ENCODE measurements at regions not wholly inside any gene's neighbourhood (a gene's known extent, or its start where the extent isn't known, plus 50 kb on each side); places are given as distances from the start of the nearest gene placed in this dataset.

- no peaks in the 10 kb centered on the region for H3K4me1 ChIP-seq (ENCODE audit: control insufficient read depth, extremely low read depth, insufficient read depth, low read length)
- no peak for FAIRE-seq
- no peak for TF ChIP-seq EZH2 (IDR thresholded peaks at IDR 0.05; ENCODE audit: low read length)
- TF ChIP-seq, protein P1, sequence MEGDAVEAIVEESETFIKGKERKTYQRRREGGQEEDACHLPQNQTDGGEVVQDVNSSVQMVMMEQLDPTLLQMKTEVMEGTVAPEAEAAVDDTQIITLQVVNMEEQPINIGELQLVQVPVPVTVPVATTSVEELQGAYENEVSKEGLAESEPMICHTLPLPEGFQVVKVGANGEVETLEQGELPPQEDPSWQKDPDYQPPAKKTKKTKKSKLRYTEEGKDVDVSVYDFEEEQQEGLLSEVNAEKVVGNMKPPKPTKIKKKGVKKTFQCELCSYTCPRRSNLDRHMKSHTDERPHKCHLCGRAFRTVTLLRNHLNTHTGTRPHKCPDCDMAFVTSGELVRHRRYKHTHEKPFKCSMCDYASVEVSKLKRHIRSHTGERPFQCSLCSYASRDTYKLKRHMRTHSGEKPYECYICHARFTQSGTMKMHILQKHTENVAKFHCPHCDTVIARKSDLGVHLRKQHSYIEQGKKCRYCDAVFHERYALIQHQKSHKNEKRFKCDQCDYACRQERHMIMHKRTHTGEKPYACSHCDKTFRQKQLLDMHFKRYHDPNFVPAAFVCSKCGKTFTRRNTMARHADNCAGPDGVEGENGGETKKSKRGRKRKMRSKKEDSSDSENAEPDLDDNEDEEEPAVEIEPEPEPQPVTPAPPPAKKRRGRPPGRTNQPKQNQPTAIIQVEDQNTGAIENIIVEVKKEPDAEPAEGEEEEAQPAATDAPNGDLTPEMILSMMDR (optimal IDR thresholded peaks at IDR 0.05 in 1 of 3, IDR thresholded peaks at IDR 0.05 in 1 of 3, conservative IDR thresholded peaks at IDR 0.05 in 1 of 3; ENCODE audit: extremely low read depth in 1 of 3, insufficient read depth in 2 of 3, low read length in 3 of 3), result no peak
These were observed 76.0 kb upstream of the FAM47B start for GRCh38 chrX:34866646-34867045.

DNA sequence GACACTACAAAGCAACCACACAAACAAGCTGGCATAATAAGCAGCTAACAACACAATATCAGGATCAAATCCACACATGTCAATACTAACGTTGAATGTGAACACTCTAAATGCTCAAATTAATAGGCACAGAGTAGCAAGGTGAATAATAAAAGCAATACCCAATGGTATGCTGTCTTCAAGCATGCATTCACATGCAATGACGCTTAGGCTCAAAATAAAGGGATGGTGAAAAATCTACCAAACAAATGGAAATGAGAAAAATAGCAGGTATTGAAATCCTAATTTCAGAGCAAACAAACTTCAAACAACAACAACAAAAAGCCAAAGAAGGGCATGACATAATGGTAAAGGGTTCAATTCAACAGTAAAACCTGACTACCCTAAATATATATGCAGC lies 74.0 kb upstream of the FAM47B start:
- Histone ChIP-seq H3K9ac (ENCODE audit: control insufficient read depth, extremely low read depth, insufficient read depth, low read length) (no peak overlapping the region), H3K27ac (ENCODE audit: control insufficient read depth, insufficient read depth, low read length) (no peak overlapping the region), H3K9me3 (ENCODE audit: control insufficient read depth, low read depth, low read length) (peaks cover 2% of the 10 kb centered on the region), H3K36me3 (ENCODE audit: control insufficient read depth in 2 of 2, extremely low read depth in 1 of 2, insufficient read depth in 2 of 2, low read length in 2 of 2) (no peaks in the 10 kb centered on the region), H3K9me1 (ENCODE audit: control insufficient read depth, extremely low read depth, insufficient read depth, low read length) (no peaks in the 10 kb centered on the region), H3K4me2 (ENCODE audit: control insufficient read depth, extremely low read depth, insufficient read depth, low read depth, low read length) (no peak overlapping the region), H3K4me3 (ENCODE audit: control insufficient read depth in 2 of 3, extremely low read depth in 1 of 3, insufficient read depth in 2 of 3, low read depth in 1 of 3, low read length in 3 of 3) (no peak overlapping the region), H3K79me2 (ENCODE audit: control insufficient read depth, insufficient read depth, low read length) (no peaks in the 10 kb centered on the region), H4K20me1 (ENCODE audit: control insufficient read depth, extremely low read depth, insufficient read depth, low read length) (no peaks in the 10 kb centered on the region), H3K27me3 (ENCODE audit: control insufficient read depth, extremely low read depth, insufficient read depth, low read length) (no peaks in the 10 kb centered on the region), H3K4me1 (ENCODE audit: control insufficient read depth, extremely low read depth, insufficient read depth, low read length) (no peaks in the 10 kb centered on the region), H2AFZ (ENCODE audit: control insufficient read depth, low read length) (no peak overlapping the region)
- TF ChIP-seq EZH2 (IDR thresholded peaks at IDR 0.05; ENCODE audit: low read length), result no peak
- TF ChIP-seq, protein P1 (optimal IDR thresholded peaks at IDR 0.05 in 1 of 3, IDR thresholded peaks at IDR 0.05 in 1 of 3, conservative IDR thresholded peaks at IDR 0.05 in 1 of 3; ENCODE audit: extremely low read depth in 1 of 3, insufficient read depth in 2 of 3, low read length in 3 of 3), result no peak
- dilution Hi-C loops (cut with MboI; ENCODE audit: extremely low pct_ligation_motif_present, low sequenced_read_pairs), result no loop called here
- DNase-seq (ENCODE audit: low read depth, low spot score) (no peak), FAIRE-seq (no peak)

More at GRCh38 chrX:34866646-34867045, 76.0 kb upstream of the FAM47B start:
- Histone ChIP-seq H3K27me3 (ENCODE audit: control insufficient read depth, extremely low read depth, insufficient read depth, low read length) (no peaks in the 10 kb centered on the region), H3K79me2 (ENCODE audit: control insufficient read depth, insufficient read depth, low read length) (no peaks in the 10 kb centered on the region), H3K9ac (ENCODE audit: control insufficient read depth, extremely low read depth, insufficient read depth, low read length) (no peak overlapping the region), H3K27ac (ENCODE audit: control insufficient read depth, insufficient read depth, low read length) (no peak overlapping the region), H3K4me3 (ENCODE audit: control insufficient read depth in 2 of 3, extremely low read depth in 1 of 3, insufficient read depth in 2 of 3, low read depth in 1 of 3, low read length in 3 of 3) (no peak overlapping the region), H3K36me3 (ENCODE audit: control insufficient read depth in 2 of 2, extremely low read depth in 1 of 2, insufficient read depth in 2 of 2, low read length in 2 of 2) (no peaks in the 10 kb centered on the region), H3K4me2 (ENCODE audit: control insufficient read depth, extremely low read depth, insufficient read depth, low read depth, low read length) (no peak overlapping the region), H3K9me3 (ENCODE audit: control insufficient read depth, low read depth, low read length) (no peaks in the 10 kb centered on the region), H3K9me1 (ENCODE audit: control insufficient read depth, extremely low read depth, insufficient read depth, low read length) (no peaks in the 10 kb centered on the region), H4K20me1 (ENCODE audit: control insufficient read depth, extremely low read depth, insufficient read depth, low read length) (no peaks in the 10 kb centered on the region), H2AFZ (ENCODE audit: control insufficient read depth, low read length) (no peak overlapping the region)
- dilution Hi-C loops (cut with MboI; ENCODE audit: extremely low pct_ligation_motif_present, low sequenced_read_pairs), result no loop called here
- DNase-seq (ENCODE audit: low read depth, low spot score), result no peak
